ENCODE measurements at regions not wholly inside any gene's neighbourhood (a gene's known extent, or its start where the extent isn't known, plus 50 kb on each side); places are given as distances from the start of the nearest gene placed in this dataset.

DNA sequence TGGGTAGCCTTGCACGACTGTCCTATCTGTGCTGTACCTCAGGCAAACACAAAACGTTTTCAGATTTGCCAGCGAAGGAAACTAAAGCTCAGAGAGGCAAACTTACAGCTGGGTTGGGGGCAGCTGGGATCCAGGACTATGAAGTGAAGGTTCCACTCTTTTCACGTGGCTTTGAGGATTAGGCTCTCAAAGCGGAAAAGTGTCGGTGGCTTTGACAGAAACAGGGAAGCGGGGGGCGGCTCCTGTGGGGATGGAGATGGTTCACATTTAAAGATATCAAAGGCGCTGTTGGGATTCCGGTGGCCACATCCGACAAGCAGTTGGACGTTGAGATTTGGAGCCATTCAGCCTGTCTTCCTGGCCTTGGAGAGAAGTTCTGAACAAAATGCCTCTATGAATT lies 958.3 kb upstream of the ZNF722 start:
- no peaks in the 10 kb centered on the region for H3K79me2 ChIP-seq (ENCODE audit: low read depth)
- no peaks in the 10 kb centered on the region for H3K27me3 ChIP-seq (ENCODE audit: insufficient read depth, low read depth)
- no peaks in the 10 kb centered on the region for H3K9me3 ChIP-seq (ENCODE audit: insufficient read depth, low read depth)
- H3K4me1 ChIP-seq (replicated peaks; ENCODE audit: insufficient read depth): no peaks in the 10 kb centered on the region
- H3K36me3 ChIP-seq (ENCODE audit: low read depth): no peaks in the 10 kb centered on the region
- ChIA-PET CTCF (interaction anchor here (0.7 kb wide), 1 partner anchor 1190 kb away, joined by 3 read pairs; no protein-coding TSS in a partner anchor), POLR2A (ENCODE audit: unreplicated experiment) (no interaction called here)
- H2AFZ ChIP-seq: no peak overlapping the region
- intact Hi-C loops (cut with micrococcal nuclease; ENCODE audit: unreplicated experiment): no loop called here
- no peaks in the 10 kb centered on the region for H4K20me1 ChIP-seq (ENCODE audit: insufficient read depth)
- TF ChIP-seq EZH2 (IDR thresholded peaks at IDR 0.05; ENCODE audit: low read depth): no peak
- TF ChIP-seq, protein P1, sequence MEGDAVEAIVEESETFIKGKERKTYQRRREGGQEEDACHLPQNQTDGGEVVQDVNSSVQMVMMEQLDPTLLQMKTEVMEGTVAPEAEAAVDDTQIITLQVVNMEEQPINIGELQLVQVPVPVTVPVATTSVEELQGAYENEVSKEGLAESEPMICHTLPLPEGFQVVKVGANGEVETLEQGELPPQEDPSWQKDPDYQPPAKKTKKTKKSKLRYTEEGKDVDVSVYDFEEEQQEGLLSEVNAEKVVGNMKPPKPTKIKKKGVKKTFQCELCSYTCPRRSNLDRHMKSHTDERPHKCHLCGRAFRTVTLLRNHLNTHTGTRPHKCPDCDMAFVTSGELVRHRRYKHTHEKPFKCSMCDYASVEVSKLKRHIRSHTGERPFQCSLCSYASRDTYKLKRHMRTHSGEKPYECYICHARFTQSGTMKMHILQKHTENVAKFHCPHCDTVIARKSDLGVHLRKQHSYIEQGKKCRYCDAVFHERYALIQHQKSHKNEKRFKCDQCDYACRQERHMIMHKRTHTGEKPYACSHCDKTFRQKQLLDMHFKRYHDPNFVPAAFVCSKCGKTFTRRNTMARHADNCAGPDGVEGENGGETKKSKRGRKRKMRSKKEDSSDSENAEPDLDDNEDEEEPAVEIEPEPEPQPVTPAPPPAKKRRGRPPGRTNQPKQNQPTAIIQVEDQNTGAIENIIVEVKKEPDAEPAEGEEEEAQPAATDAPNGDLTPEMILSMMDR (conservative IDR thresholded peaks at IDR 0.05): no peak
- H3K27ac ChIP-seq: no peak overlapping the region
- no TSS peak for BruUV-seq (replicated peaks)
- H3K9me2 ChIP-seq (ENCODE audit: insufficient read depth): no peaks in the 10 kb centered on the region
- no peak for DNase-seq
- no peak overlapping the region for H3K4me3 ChIP-seq
- H3K4me2 ChIP-seq: no peak overlapping the region
- H3F3A ChIP-seq (ENCODE audit: insufficient read depth, low read depth): no peaks in the 10 kb centered on the region

DNA sequence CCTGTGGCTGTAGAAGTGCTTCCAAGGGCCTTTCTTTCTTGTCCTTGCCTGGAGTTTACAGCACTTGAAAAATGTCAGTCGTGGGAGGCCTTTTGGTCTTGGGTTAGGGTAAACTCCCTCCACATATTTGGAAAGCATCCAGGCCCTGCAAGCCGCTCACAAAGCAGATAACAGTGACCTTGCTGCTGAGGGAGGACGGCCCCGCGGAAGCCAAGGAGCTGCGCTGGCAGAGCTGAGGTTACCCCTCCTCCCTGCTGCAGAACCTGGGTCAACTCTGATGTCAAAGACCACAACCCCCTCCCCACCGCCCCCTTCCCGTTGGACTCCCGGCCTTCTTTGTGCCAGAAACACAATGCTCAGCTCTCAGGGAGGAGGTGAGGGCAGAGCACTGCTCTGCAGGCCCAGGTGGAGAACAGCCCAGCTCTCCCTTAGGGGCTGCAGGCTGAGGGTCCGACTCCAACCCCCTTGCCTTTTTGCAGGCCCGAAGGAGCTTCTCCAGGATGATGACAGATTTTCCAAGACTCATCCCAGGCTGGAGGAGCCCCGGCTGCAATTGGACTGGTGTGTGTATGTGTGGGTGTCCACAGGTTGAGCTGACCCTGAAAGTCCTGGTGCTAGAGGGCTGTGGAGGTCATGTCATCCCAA lies 957.6 kb upstream of the ZNF722 start:
- ChIA-PET CTCF (no interaction called here), POLR2A (ENCODE audit: unreplicated experiment) (no interaction called here)
- no peak for TF ChIP-seq EZH2 (IDR thresholded peaks at IDR 0.05; ENCODE audit: low read depth)
- TF ChIP-seq, protein P1 (conservative IDR thresholded peaks at IDR 0.05): no peak
- H3K27ac ChIP-seq: no peak overlapping the region
- H2AFZ ChIP-seq: no peak overlapping the region
- no peaks in the 10 kb centered on the region for H4K20me1 ChIP-seq (ENCODE audit: insufficient read depth)
- no peaks in the 10 kb centered on the region for H3K79me2 ChIP-seq (ENCODE audit: low read depth)
- no peak overlapping the region for H3K4me2 ChIP-seq
- no peaks in the 10 kb centered on the region for H3K4me1 ChIP-seq (replicated peaks; ENCODE audit: insufficient read depth)
- BruUV-seq (replicated peaks): no TSS peak
- no peaks in the 10 kb centered on the region for H3K9me3 ChIP-seq (ENCODE audit: insufficient read depth, low read depth)
- H3K4me3 ChIP-seq: no peak overlapping the region
- no peaks in the 10 kb centered on the region for H3K27me3 ChIP-seq (ENCODE audit: insufficient read depth, low read depth)
- no peaks in the 10 kb centered on the region for H3K9me2 ChIP-seq (ENCODE audit: insufficient read depth)
- H3K36me3 ChIP-seq (ENCODE audit: low read depth): no peaks in the 10 kb centered on the region
- no peaks in the 10 kb centered on the region for H3F3A ChIP-seq (ENCODE audit: insufficient read depth, low read depth)
- intact Hi-C loops (cut with micrococcal nuclease; ENCODE audit: unreplicated experiment): no loop called here
- DNase-seq: no peak

DNA sequence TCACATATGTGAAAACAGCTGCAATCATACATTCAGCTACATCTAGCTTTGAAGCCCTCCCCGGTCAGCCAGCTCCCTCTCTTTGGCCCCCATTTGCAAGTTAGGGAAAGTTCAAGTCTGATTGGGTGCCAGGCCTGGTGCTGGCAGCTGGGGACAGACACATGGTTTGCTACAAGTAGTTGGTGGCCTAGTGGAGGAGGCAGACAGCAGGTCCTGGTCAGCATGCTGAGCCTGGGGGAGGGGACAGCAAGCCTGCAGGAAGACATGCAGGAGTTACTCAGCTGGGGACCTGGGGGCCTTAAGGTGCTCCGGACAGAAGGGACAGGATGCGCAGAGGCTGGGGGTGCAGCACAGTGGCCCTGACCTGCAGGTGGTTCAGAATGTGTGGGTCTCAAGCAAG lies 956.9 kb upstream of the ZNF722 start:
- intact Hi-C loops (cut with micrococcal nuclease; ENCODE audit: unreplicated experiment): no loop called here
- POLR2A ChIA-PET (ENCODE audit: unreplicated experiment): no interaction called here
- CTCF ChIA-PET: no interaction called here
- no peaks in the 10 kb centered on the region for H3K9me3 ChIP-seq (ENCODE audit: insufficient read depth, low read depth)
- H3K36me3 ChIP-seq (ENCODE audit: low read depth): no peaks in the 10 kb centered on the region
- H3K27me3 ChIP-seq (ENCODE audit: insufficient read depth, low read depth): no peaks in the 10 kb centered on the region
- no peak for DNase-seq
- no peak overlapping the region for H3K4me3 ChIP-seq
- no peak overlapping the region for H2AFZ ChIP-seq
- H3K9me2 ChIP-seq (ENCODE audit: insufficient read depth): no peaks in the 10 kb centered on the region
- no peak overlapping the region for H3K4me2 ChIP-seq
- TF ChIP-seq EZH2 (IDR thresholded peaks at IDR 0.05; ENCODE audit: low read depth): no peak
- TF ChIP-seq, protein P1 (conservative IDR thresholded peaks at IDR 0.05): no peak
- H3K79me2 ChIP-seq (ENCODE audit: low read depth): no peaks in the 10 kb centered on the region
- BruUV-seq (replicated peaks): no TSS peak
- H3F3A ChIP-seq (ENCODE audit: insufficient read depth, low read depth): no peaks in the 10 kb centered on the region
- no peaks in the 10 kb centered on the region for H4K20me1 ChIP-seq (ENCODE audit: insufficient read depth)
- no peaks in the 10 kb centered on the region for H3K4me1 ChIP-seq (replicated peaks; ENCODE audit: insufficient read depth)
- H3K27ac ChIP-seq: no peak overlapping the region
